Osteoblast (primary cell): ENCODE measurements at regions not wholly inside any gene's neighbourhood (a gene's known extent, or its start where the extent isn't known, plus 50 kb on each side); places are given as distances from the start of the nearest gene placed in this dataset. TPM values are rescaled to one million over a fixed set of nuclear protein-coding genes. Genes with fewer than 3 reads are reported as not detected.
"Not testable (repeated sequence)": the region's sequence is repeated elsewhere in the genome, so short reads cannot be mapped to it uniquely, and the experiment has no call there.

Experiments
- DNase-seq: peaks from one replicate; pipeline ENCODE4 v3.0.0; 2011; ENCODE audit warnings: low spot score, mixed read lengths; ENCODE audit not compliant: insufficient read length; ENCODE audit errors: missing footprints
- H2AFZ ChIP-seq: 2 replicates; pipeline ENCODE4 v1.6.0; 2011; ENCODE audit warnings: mild to moderate bottlenecking, low read length
- H3K27ac ChIP-seq: 2 replicates; pipeline ENCODE4 v1.5.1; 2011; ENCODE audit warnings: mild to moderate bottlenecking, low read depth, low read length, moderate library complexity
- H3K27me3 ChIP-seq: 2 replicates; pipeline ENCODE4 v1.6.0; 2012; ENCODE audit warnings: mild to moderate bottlenecking, control low read depth, inconsistent platforms, low read length, moderate library complexity; ENCODE audit not compliant: insufficient read depth
- H3K36me3 ChIP-seq: 2 replicates; pipeline ENCODE4 v1.5.1; 2011; ENCODE audit warnings: mild to moderate bottlenecking, low read length, control low read depth, moderate library complexity; ENCODE audit not compliant: insufficient read depth
- H3K4me1 ChIP-seq: 2 replicates; pipeline ENCODE4 v1.5.1; 2011; ENCODE audit warnings: mild to moderate bottlenecking, low read length, control low read depth, moderate library complexity; ENCODE audit not compliant: insufficient read depth
- H3K4me2 ChIP-seq: 2 replicates; pipeline ENCODE4 v1.6.0; 2011; ENCODE audit warnings: mild to moderate bottlenecking, low read length; ENCODE audit not compliant: insufficient read depth
- H3K4me3 ChIP-seq: fragments of 200-600 bp; sonication (generic); 3 replicates; pipeline ENCODE4 v1.5.1; 2012; ENCODE audit warnings: mild to moderate bottlenecking, low read length, inconsistent platforms; ENCODE audit not compliant: insufficient read depth
- H3K79me2 ChIP-seq: 2 replicates; pipeline ENCODE4 v1.6.0; 2012; ENCODE audit warnings: mild to moderate bottlenecking, low read length, control low read depth, inconsistent platforms; ENCODE audit not compliant: insufficient read depth
- H3K9me3 ChIP-seq: 2 replicates; pipeline ENCODE4 v1.5.1; 2011; ENCODE audit warnings: low read depth, low read length, control low read depth
- H4K20me1 ChIP-seq: 2 replicates; pipeline ENCODE4 v1.6.0; 2012; ENCODE audit warnings: mild to moderate bottlenecking, low read length, control low read depth; ENCODE audit not compliant: insufficient read depth
- CTCF ChIP-seq: IDR thresholded peaks from 2 replicates; pipeline ENCODE4 v1.5.1; 2011; ENCODE audit warnings: mild to moderate bottlenecking, low read depth, low read length, moderate library complexity; ENCODE audit errors: extremely low read depth
- small RNA-seq: library from RNA; depleted of rRNA; stranded (forward); fragments of <200 nt; gene quantifications from one replicate; pipeline ENCODE3, GENCODE V24; 2012

DNA sequence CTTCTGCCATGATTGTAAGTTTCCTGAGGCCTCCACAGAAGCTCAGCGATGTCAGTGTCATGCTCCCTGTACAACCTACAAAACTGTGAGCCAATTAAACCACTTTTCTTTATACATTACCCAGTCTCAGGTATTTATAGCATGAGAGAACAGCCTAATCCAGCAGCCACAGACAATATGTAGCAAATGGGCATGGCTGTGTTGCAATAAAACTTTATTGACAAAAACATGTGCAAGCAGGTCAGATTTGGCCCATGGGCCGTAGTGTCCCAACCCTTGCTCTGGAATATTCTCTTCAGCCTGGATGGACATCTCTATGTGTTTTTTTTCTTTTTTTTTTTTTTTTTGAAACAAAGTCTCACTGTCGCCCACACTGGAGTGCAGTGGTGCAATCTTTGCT, 60.9 kb upstream of the EEF2KMT start:
- Histone ChIP-seq H3K4me1 (no peaks in the 10 kb centered on the region), H3K79me2 (no peaks in the 10 kb centered on the region), H3K9me3 (no peaks in the 10 kb centered on the region), H3K27me3 (no peaks in the 10 kb centered on the region), H3K4me3 (no peak overlapping the region), H3K36me3 (no peaks in the 10 kb centered on the region), H4K20me1 (no peaks in the 10 kb centered on the region), H2AFZ (no peak overlapping the region), H3K27ac (no peak overlapping the region), H3K4me2 (no peak overlapping the region)
- TF ChIP-seq CTCF: no peak
- DNase-seq: no peak

GRCh38 chr16:5156486-5156885, 58.9 kb upstream of the EEF2KMT start:
- not testable (repeated sequence) for H2AFZ ChIP-seq, H4K20me1 ChIP-seq, H3K9me3 ChIP-seq, H3K79me2 ChIP-seq, H3K27me3 ChIP-seq, H3K4me2 ChIP-seq, H3K4me3 ChIP-seq, H3K27ac ChIP-seq, H3K36me3 ChIP-seq, DNase-seq, H3K4me1 ChIP-seq

DNA sequence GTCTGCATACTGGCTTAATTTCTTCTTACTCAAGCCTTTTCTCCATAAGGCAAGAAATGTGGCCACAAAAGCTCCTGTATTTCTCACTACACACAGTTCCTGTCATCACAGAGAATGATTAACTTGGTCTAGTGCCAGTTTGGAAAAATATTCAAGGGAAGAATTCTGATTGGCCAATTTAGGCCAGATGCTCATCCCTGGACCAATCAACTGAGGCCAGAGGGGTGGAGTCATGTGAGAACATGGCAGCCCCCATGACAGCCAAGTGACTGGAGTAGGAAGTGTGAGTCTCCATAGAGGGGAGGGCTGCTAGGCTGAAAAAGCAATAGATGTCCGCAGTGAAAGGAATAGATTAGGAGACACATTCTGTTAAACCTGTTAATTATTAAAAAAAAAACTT, 56.4 kb upstream of the EEF2KMT start:
- not testable (repeated sequence) for H3K4me2 ChIP-seq, H3K4me3 ChIP-seq, H3K4me1 ChIP-seq, H3K79me2 ChIP-seq, DNase-seq, H3K27ac ChIP-seq, H4K20me1 ChIP-seq, H3K27me3 ChIP-seq, H3K9me3 ChIP-seq, H3K36me3 ChIP-seq, H2AFZ ChIP-seq

- not testable (repeated sequence) for H3K4me1 ChIP-seq, H3K9me3 ChIP-seq, H3K27me3 ChIP-seq, H3K27ac ChIP-seq, H3K79me2 ChIP-seq, H3K4me2 ChIP-seq, H3K36me3 ChIP-seq, H3K4me3 ChIP-seq, H4K20me1 ChIP-seq, DNase-seq, H2AFZ ChIP-seq
Measured at GRCh38 chr16:5151409-5151808, 53.8 kb upstream of the EEF2KMT start.

Small RNA genes in the stretch of these regions (small RNA-seq; reads per million reads assigned to genes)
- gene AC007012.1 (not detected), gene MIR8065 (not detected), gene RNU6-328P (not detected), gene RNU6-457P (not detected), gene RNU7-99P (not detected), gene SNRPCP20 (not detected)
